ENCODE measurements at regions not wholly inside any gene's neighbourhood (a gene's known extent, or its start where the extent isn't known, plus 50 kb on each side); places are given as distances from the start of the nearest gene placed in this dataset.

- DNase-seq = no peak
Measured at GRCh38 chr3:72427624-72428023, 420.6 kb downstream of the SHQ1 start.

- DNase-seq = no peak
Measured at GRCh38 chr3:72426618-72427397, 421.4 kb downstream of the SHQ1 start.

- no peak for DNase-seq
Measured at GRCh38 chr3:72423643-72424042, 424.6 kb downstream of the SHQ1 start.

- no peak for DNase-seq
Measured at GRCh38 chr3:72421786-72422185, 426.5 kb downstream of the SHQ1 start.

- no peak for DNase-seq
Measured at GRCh38 chr3:72421126-72421525, 427.1 kb downstream of the SHQ1 start.

GRCh38 chr3:72418856-72419255, 429.4 kb downstream of the SHQ1 start:
- no peak for DNase-seq

GRCh38 chr3:72418244-72418643, 430.0 kb downstream of the SHQ1 start:
- DNase-seq = no peak

- DNase-seq = no peak
Measured at GRCh38 chr3:72414481-72415016, 433.7 kb downstream of the SHQ1 start.

- no peak for DNase-seq
Measured at GRCh38 chr3:72413228-72413627, 435.0 kb downstream of the SHQ1 start.

- no peak for DNase-seq
Measured at GRCh38 chr3:72412340-72412956, 435.8 kb downstream of the SHQ1 start.

GRCh38 chr3:72411843-72412242, 436.4 kb downstream of the SHQ1 start:
- DNase-seq = no peak

- no peak for DNase-seq
Measured at GRCh38 chr3:72411126-72411525, 437.1 kb downstream of the SHQ1 start.

- no peak for DNase-seq
Measured at GRCh38 chr3:72408983-72409779, 439.1 kb downstream of the SHQ1 start.

- no peak for DNase-seq
Measured at GRCh38 chr3:72407766-72408165, 440.5 kb downstream of the SHQ1 start.

GRCh38 chr3:72405943-72406566, 442.2 kb downstream of the SHQ1 start:
- no peak for DNase-seq

GRCh38 chr3:72401005-72401545, 447.2 kb downstream of the SHQ1 start:
- no peak for DNase-seq

- no peak for DNase-seq
Measured at GRCh38 chr3:72398781-72399180, 449.5 kb downstream of the SHQ1 start.

GRCh38 chr3:72397586-72397985, 450.7 kb downstream of the SHQ1 start:
- DNase-seq = no peak

- no peak for DNase-seq
Measured at GRCh38 chr3:72396899-72397298, 451.3 kb downstream of the SHQ1 start.

- DNase-seq = no peak
Measured at GRCh38 chr3:72395776-72396311, 452.4 kb downstream of the SHQ1 start.

- DNase-seq = no peak
Measured at GRCh38 chr3:72393455-72393854, 454.8 kb downstream of the SHQ1 start.

- DNase-seq = no peak
Measured at GRCh38 chr3:72391659-72392058, 456.6 kb downstream of the SHQ1 start.

GRCh38 chr3:72390841-72391240, 457.4 kb downstream of the SHQ1 start:
- DNase-seq = no peak
